Panc1 (cell line): ENCODE measurements at regions not wholly inside any gene's neighbourhood (a gene's known extent, or its start where the extent isn't known, plus 50 kb on each side); places are given as distances from the start of the nearest gene placed in this dataset.

Experiments
- ATAC-seq: fragments of 200-7000 bp; cut with Tn5 transposase; 2 replicates; pipeline ENCODE4 v1.9.1; 2020; ENCODE audit warnings: mild to moderate bottlenecking, moderate library complexity
- BruUV-seq: library from RNA; stranded (reverse); fragments of 400-500 nt; replicated peaks from 2 replicates; lab custom pipeline; 2021; lab: Mats Ljungman, UMichigan
- CTCF ChIA-PET: fragments of 300-600 bp; sonication (Branson Sonifier 250); formaldehyde crosslinking; loops from one replicate; lab custom pipeline; 2022; ENCODE audit warnings: antibody characterized with exemption; lab: Charles Lee
- POLR2A ChIA-PET: fragments of 300-600 bp; sonication (Branson Sonifier 250); formaldehyde crosslinking; loops from one replicate; lab custom pipeline; 2022; ENCODE audit warnings: antibody characterized with exemption; lab: Charles Lee
- DNase-seq: peaks from one replicate; pipeline ENCODE4 v3.0.0-alpha.2; 2010; ENCODE audit warnings: low read depth, low spot score
- H3K27ac ChIP-seq: 2 replicates; pipeline ENCODE4 v1.5.1; 2011; ENCODE audit warnings: mild to moderate bottlenecking, low read length, inconsistent platforms
- H3K27me3 ChIP-seq: fragments of 200-500 bp; sonication (Bioruptor generic); 2 replicates; pipeline ENCODE4 v1.6.0; 2014; ENCODE audit warnings: low read length, inconsistent platforms; ENCODE audit not compliant: control insufficient read depth, insufficient read depth
- H3K36me3 ChIP-seq: fragments of 200-500 bp; sonication (Bioruptor generic); 2 replicates; pipeline ENCODE4 v1.5.1; 2014; ENCODE audit warnings: inconsistent platforms, mild to moderate bottlenecking, low read length, moderate library complexity; ENCODE audit not compliant: control insufficient read depth, insufficient read depth
- H3K4me1 ChIP-seq: 2 replicates; pipeline ENCODE4 v1.5.1; 2011; ENCODE audit warnings: inconsistent platforms, mild to moderate bottlenecking, low read length, moderate library complexity; ENCODE audit not compliant: control insufficient read depth, insufficient read depth
- H3K4me3 ChIP-seq, 2 experiments: 2 replicates each; pipeline ENCODE4 v1.5.1; 2011 to 2012; ENCODE audit warnings: low read depth in 2 of 2, low read length in 2 of 2, mild to moderate bottlenecking in 2 of 2, inconsistent platforms in 1 of 2, moderate library complexity in 1 of 2
- H3K9me3 ChIP-seq: fragments of 200-500 bp; sonication (Bioruptor generic); 2 replicates; pipeline ENCODE4 v1.5.1; 2014; ENCODE audit warnings: low read depth, mild to moderate bottlenecking, inconsistent platforms, low read length, moderate library complexity; ENCODE audit not compliant: control insufficient read depth, insufficient read depth
- CTCF ChIP-seq: fragments of 450-650 bp; IDR thresholded peaks from 2 replicates; pipeline ENCODE4 v1.5.1; 2017; ENCODE audit warnings: mild to moderate bottlenecking
- POLR2AphosphoS5 ChIP-seq: IDR thresholded peaks from 2 replicates; pipeline ENCODE4 v1.6.1; 2012; ENCODE audit warnings: mild to moderate bottlenecking, low read depth, low read length, moderate library complexity
- REST ChIP-seq, 2 experiments: IDR thresholded peaks; 2 replicates each; pipeline ENCODE4 v1.6.1; 2011 to 2012; ENCODE audit warnings: low read depth in 2 of 2, control low read depth in 1 of 2, low read length in 1 of 2, mild to moderate bottlenecking in 1 of 2, moderate library complexity in 1 of 2; ENCODE audit not compliant: insufficient read depth in 1 of 2
- SIN3A ChIP-seq: IDR thresholded peaks from 2 replicates; pipeline ENCODE4 v1.6.1; 2012; ENCODE audit warnings: low read depth, mild to moderate bottlenecking, low read length, moderate library complexity, borderline replicate concordance; ENCODE audit not compliant: insufficient read depth
- TCF7L2 ChIP-seq: IDR thresholded peaks from 2 replicates; pipeline ENCODE4 v1.6.1; 2011; ENCODE audit warnings: mild to moderate bottlenecking, low read depth, low read length, inconsistent platforms
- in situ Hi-C: cut with HindIII; loops from 2 replicates; pipeline ENCODE4 v1.10.0; 2016; ENCODE audit warnings: low sequenced_read_pairs, low pct_unique_long_range_greater_than_20kb
- intact Hi-C: fragments of 100-400 bp; cut with micrococcal nuclease; formaldehyde crosslinking; loops from one replicate; pipeline ENCODE4 v1.10.0; 2022; ENCODE audit not compliant: unreplicated experiment

GRCh38 chr10:121263431-121263783, 334.8 kb downstream of the FGFR2 start:
- POLR2A ChIA-PET: no interaction called here
- H3K9me3 ChIP-seq: no peaks in the 10 kb centered on the region
- no TSS peak for BruUV-seq
- TF ChIP-seq TCF7L2: no peak
- no peak for TF ChIP-seq POLR2AphosphoS5
- TF ChIP-seq REST (IDR thresholded peaks at IDR 0.05; ENCODE audit: insufficient read depth in 1 of 2, low read depth in 2 of 2, low read length in 1 of 2): no peak
- TF ChIP-seq CTCF: no peak
- TF ChIP-seq SIN3A: no peak
- DNase-seq: no peak
- no peak for ATAC-seq
- H3K4me3 ChIP-seq: no peak overlapping the region
- H3K27ac ChIP-seq: no peak overlapping the region
- H3K4me1 ChIP-seq: no peaks in the 10 kb centered on the region
- no peaks in the 10 kb centered on the region for H3K27me3 ChIP-seq
- CTCF ChIA-PET: no interaction called here
- no peaks in the 10 kb centered on the region for H3K36me3 ChIP-seq
- in situ Hi-C loops (no loop called here), intact Hi-C loops (no loop called here)

- Histone ChIP-seq H3K4me3 (no peak overlapping the region), H3K36me3 (no peaks in the 10 kb centered on the region), H3K27me3 (no peaks in the 10 kb centered on the region), H3K4me1 (no peaks in the 10 kb centered on the region), H3K9me3 (no peaks in the 10 kb centered on the region), H3K27ac (no peak overlapping the region)
- ChIA-PET POLR2A (no interaction called here), CTCF (no interaction called here)
- TF ChIP-seq TCF7L2: no peak
- no peak for TF ChIP-seq REST (IDR thresholded peaks at IDR 0.05; ENCODE audit: insufficient read depth in 1 of 2, low read depth in 2 of 2, low read length in 1 of 2)
- TF ChIP-seq POLR2AphosphoS5: no peak
- no peak for TF ChIP-seq SIN3A
- TF ChIP-seq CTCF: no peak
- ATAC-seq (no peak), DNase-seq (no peak)
- in situ Hi-C loops: no loop called here
- intact Hi-C loops: no loop called here
- no TSS peak for BruUV-seq
Observed at GRCh38 chr10:121265360-121266123, 332.7 kb downstream of the FGFR2 start.
